K562 (cell line): ENCODE measurements at regions not wholly inside any gene's neighbourhood (a gene's known extent, or its start where the extent isn't known, plus 50 kb on each side); places are given as distances from the start of the nearest gene placed in this dataset.

Experiments
- ATAC-seq: fragments of 200-7000 bp; cut with Tn5 transposase; 3 replicates; pipeline ENCODE4 v1.9.1; 2020; ENCODE audit warnings: moderate library complexity
- BruUV-seq: library from RNA; stranded (reverse); fragments of 400-500 nt; replicated peaks from 2 replicates; lab custom pipeline; 2021; lab: Mats Ljungman, UMichigan
- CTCF ChIA-PET: fragments of 300-600 bp; formaldehyde crosslinking; extraction: SDS; loops from one replicate; lab custom pipeline; 2021; ENCODE audit warnings: low intra/inter-chr PET ratio; lab: Yijun Ruan, JAX
- POLR2A ChIA-PET: fragments of 300-600, 350-650 bp; sonication (Branson Sonifier 250); formaldehyde crosslinking; extraction: SDS; loops from one replicate; lab custom pipeline; 2021; ENCODE audit warnings: antibody characterized with exemption, inconsistent platforms; lab: Yijun Ruan, JAX
- DNase-seq, 4 experiments: peaks; one replicate each; pipeline versions ENCODE4 v3.0.0 to v3.0.0-alpha.2; 2011 to 2018; ENCODE audit warnings: low spot score in 3 of 4, mixed read lengths in 3 of 4; ENCODE audit errors: extremely low read depth in 1 of 4
- FAIRE-seq: peaks from 2 replicates; lab custom pipeline; 2011; peaks lifted over from hg19 to GRCh38; lab: Jason Lieb, UNC
- H2AFZ ChIP-seq: 2 replicates; pipeline ENCODE4 v1.6.0; 2011; ENCODE audit warnings: low read depth, low read length, control low read depth, inconsistent platforms
- H3K27ac ChIP-seq: fragments of 200-600 bp; 3 replicates; pipeline ENCODE4 v1.8.0; 2011; ENCODE audit warnings: low read depth, mild to moderate bottlenecking, control low read depth, inconsistent platforms, low read length, moderate library complexity, mixed read lengths; ENCODE audit errors: extremely low read depth
- H3K27me3 ChIP-seq, 2 experiments: fragments of 300-600 bp in 1 of 2; 2 replicates in 1 of 2; 3 replicates in 1 of 2; pipeline versions ENCODE4 v1.6.0 to v1.8.0; 2011; ENCODE audit warnings: inconsistent platforms in 2 of 2, low read length in 2 of 2, mild to moderate bottlenecking in 1 of 2, mixed read lengths in 1 of 2, moderate library complexity in 1 of 2; ENCODE audit not compliant: control insufficient read depth in 2 of 2, insufficient read depth in 2 of 2
- H3K36me3 ChIP-seq: fragments of 300-600 bp; 3 replicates; pipeline ENCODE4 v1.8.0; 2011; ENCODE audit warnings: mild to moderate bottlenecking, low read length, inconsistent platforms; ENCODE audit not compliant: control insufficient read depth, insufficient read depth
- H3K4me1 ChIP-seq, 2 experiments: fragments of 200-600 bp in 1 of 2; replicated peaks in 1 of 2; 2 replicates in 1 of 2; 3 replicates in 1 of 2; pipeline versions ENCODE4 v1.5.1 to v1.8.0; 2011; ENCODE audit warnings: inconsistent platforms in 2 of 2, low read length in 2 of 2, mild to moderate bottlenecking in 1 of 2, mixed read lengths in 1 of 2, moderate library complexity in 1 of 2; ENCODE audit not compliant: control insufficient read depth in 2 of 2, insufficient read depth in 2 of 2
- H3K4me2 ChIP-seq: 2 replicates; pipeline ENCODE4 v1.6.1; 2011; ENCODE audit warnings: low read length, control low read depth, inconsistent platforms, mixed read lengths; ENCODE audit not compliant: insufficient read depth
- H3K4me3 ChIP-seq: fragments of 200-600 bp; sonication (generic), shearing (Covaris generic); 2 replicates; pipeline ENCODE4 v1.5.1; 2016; ENCODE audit warnings: control low read depth, inconsistent platforms
- H3K79me2 ChIP-seq: fragments of 200-600 bp; 3 replicates; pipeline ENCODE4 v1.8.0; 2011; ENCODE audit warnings: low read length, inconsistent platforms; ENCODE audit not compliant: control insufficient read depth, insufficient read depth
- H3K9ac ChIP-seq, 2 experiments: 2 replicates each; pipeline versions ENCODE4 v1.6.0 to v1.6.1; 2011; ENCODE audit warnings: low read depth in 2 of 2, low read length in 2 of 2, control low read depth in 1 of 2, inconsistent platforms in 1 of 2, mild to moderate bottlenecking in 1 of 2, mixed read lengths in 1 of 2; ENCODE audit not compliant: insufficient read depth in 1 of 2
- H3K9me1 ChIP-seq: one replicate; pipeline ENCODE4 v1.6.0; 2011; ENCODE audit warnings: inconsistent platforms, mild to moderate bottlenecking, low read length, moderate library complexity; ENCODE audit not compliant: control insufficient read depth, insufficient read depth
- H3K9me3 ChIP-seq: replicated peaks from 2 replicates; pipeline ENCODE4 v1.5.1; 2011; ENCODE audit warnings: low read depth, low read length, inconsistent platforms; ENCODE audit not compliant: control insufficient read depth, insufficient read depth
- H4K20me1 ChIP-seq: replicated peaks from 2 replicates; pipeline ENCODE4 v1.6.1; 2011; ENCODE audit warnings: low read length, inconsistent platforms, mixed read lengths; ENCODE audit not compliant: control insufficient read depth, insufficient read depth
- FIP1L1 ChIP-seq: fragments of 200-400 bp; formaldehyde crosslinking; IDR thresholded peaks from 2 replicates; pipeline ENCODE4 v1.6.1; 2018; ENCODE audit warnings: mild to moderate bottlenecking, low read depth, low read length; ENCODE audit not compliant: poor library complexity, severe bottlenecking
- KLF13 ChIP-seq: fragments of 450-650 bp; IDR thresholded peaks from 2 replicates; pipeline ENCODE4 v1.6.1; 2016; ENCODE audit warnings: missing genetic modification characterization, low read depth, mild to moderate bottlenecking, missing compliant biosample characterization, moderate library complexity, borderline replicate concordance
- LARP7 ChIP-seq: fragments of 450-650 bp; IDR thresholded peaks from 2 replicates; pipeline ENCODE4 v1.6.1; 2016
- PHF20 ChIP-seq: fragments of 450-650 bp; IDR thresholded peaks from 2 replicates; pipeline ENCODE4 v1.6.1; 2018; ENCODE audit not compliant: partially characterized antibody
- RBFOX2 ChIP-seq: fragments of 200-400 bp; formaldehyde crosslinking; IDR thresholded peaks from 2 replicates; pipeline ENCODE4 v1.6.1; 2017; ENCODE audit warnings: low read depth, mild to moderate bottlenecking, low read length, moderate library complexity
- REST ChIP-seq, 2 experiments: fragments of 450-650 bp; formaldehyde crosslinking in 1 of 2; IDR thresholded peaks; 2 replicates each; pipeline versions ENCODE4 v1.4.0 to v1.6.1; 2014 to 2020; ENCODE audit warnings: mild to moderate bottlenecking in 2 of 2, borderline replicate concordance in 1 of 2, low read depth in 1 of 2
- SIX5 ChIP-seq, 2 experiments: IDR thresholded peaks; 2 replicates each; pipeline ENCODE4 v1.6.1; 2011; ENCODE audit warnings: low read length in 2 of 2, borderline replicate concordance in 1 of 2, low read depth in 1 of 2, mild to moderate bottlenecking in 1 of 2, moderate library complexity in 1 of 2; ENCODE audit not compliant: insufficient read depth in 1 of 2
- ZBTB8A ChIP-seq: fragments of 450-650 bp; IDR thresholded peaks from 2 replicates; pipeline ENCODE4 v1.6.1; 2018; ENCODE audit warnings: mild to moderate bottlenecking, moderate library complexity; ENCODE audit not compliant: partially characterized antibody
- ZNF165 ChIP-seq: fragments of 250-450 bp; sonication (Bioruptor Pico); IDR thresholded peaks from 2 replicates; pipeline ENCODE4 v1.4.0; 2020; ENCODE audit warnings: borderline replicate concordance
- ZNF398 ChIP-seq: fragments of 250-450 bp; sonication (Bioruptor Pico); IDR thresholded peaks from 2 replicates; pipeline ENCODE4 v1.8.0; 2021; ENCODE audit warnings: moderate library complexity, mild to moderate bottlenecking, inconsistent platforms
- ZNF699 ChIP-seq: fragments of 250-450 bp; sonication (Bioruptor Pico); IDR thresholded peaks from 2 replicates; pipeline ENCODE4 v1.8.0; 2021; ENCODE audit warnings: mild to moderate bottlenecking, moderate library complexity; ENCODE audit not compliant: insufficient replicate concordance
- WGBS: fragments of 100-300 bp; shearing (Covaris generic); methylation state at CpG from one replicate; pipeline ENCODE4 v1.1.6; 2016; ENCODE audit warnings: low coverage, mixed read lengths; ENCODE audit not compliant: insufficient coverage; ENCODE audit errors: missing lambda C conversion rate; 5-methylcytosine and 5-hydroxymethylcytosine counted together
- in situ Hi-C: fragments of 300-500 bp; cut with MboI; formaldehyde crosslinking; loops from 4 replicates; pipeline ENCODE4 v1.15.0; 2018; ENCODE audit warnings: inconsistent platforms, mixed read lengths
- intact Hi-C: fragments of 100-400 bp; cut with micrococcal nuclease; formaldehyde crosslinking; loops from 2 replicates; pipeline ENCODE4 v1.14.2; 2022

GRCh38 chr2:146496248-146496647 lies 1348.6 kb upstream of the ACVR2A start:
- whole genome bisulfite sequencing: 0% methylated on average over 1 of the region's 1 CpG
- POLR2A ChIA-PET: no interaction called here
- DNase-seq: no peak
- TF ChIP-seq RBFOX2: no peak
- no peak for TF ChIP-seq ZBTB8A
- TF ChIP-seq REST (IDR thresholded peaks at IDR 0.05; ENCODE audit: borderline replicate concordance): no peak
- no peak for TF ChIP-seq REST (CRISPR knock-in tag; IDR thresholded peaks at IDR 0.05; ENCODE audit: low read depth)
- no peak for TF ChIP-seq KLF13 (tag)
- TF ChIP-seq SIX5 (IDR thresholded peaks at IDR 0.05; ENCODE audit: borderline replicate concordance in 1 of 2, insufficient read depth in 1 of 2, low read depth in 1 of 2, low read length in 2 of 2): no peak
- TF ChIP-seq ZNF165 (CRISPR knock-in tag): no peak
- no peak for TF ChIP-seq ZNF699 (CRISPR knock-in tag)
- no peak for TF ChIP-seq FIP1L1
- TF ChIP-seq PHF20: no peak
- TF ChIP-seq ZNF398: no peak
- no peak for TF ChIP-seq LARP7

More at GRCh38 chr2:146496248-146496647, 1348.6 kb upstream of the ACVR2A start:
- H2AFZ ChIP-seq: no peak overlapping the region
- no peak overlapping the region for H3K4me3 ChIP-seq
- no peaks in the 10 kb centered on the region for H3K36me3 ChIP-seq
- H3K4me2 ChIP-seq: no peak overlapping the region
- no peaks in the 10 kb centered on the region for H3K79me2 ChIP-seq
- H3K27me3 ChIP-seq: no peaks in the 10 kb centered on the region
- H4K20me1 ChIP-seq: no peaks in the 10 kb centered on the region
- intact Hi-C loops (no loop called here), in situ Hi-C loops (no loop called here)
- CTCF ChIA-PET: no interaction called here
- no TSS peak for BruUV-seq
- no peaks in the 10 kb centered on the region for H3K4me1 ChIP-seq
- no peak for FAIRE-seq
- H3K9me1 ChIP-seq: no peaks in the 10 kb centered on the region
- no peak overlapping the region for H3K9ac ChIP-seq
- no peak overlapping the region for H3K27ac ChIP-seq
- no peaks in the 10 kb centered on the region for H3K9me3 ChIP-seq
- no peak for ATAC-seq
